GM19324 (cell line): ENCODE measurements at regions not wholly inside any gene's neighbourhood (a gene's known extent, or its start where the extent isn't known, plus 50 kb on each side); places are given as distances from the start of the nearest gene placed in this dataset.

Source experiments
- ATAC-seq: cut with Tn5 transposase; IDR thresholded peaks from one replicate; pipeline ENCODE4 v1.9.1; 2021; ENCODE audit warnings: mild to moderate bottlenecking, moderate library complexity; ENCODE audit not compliant: unreplicated experiment, low FRiP score

- ATAC-seq, result no peak
Measured at GRCh38 chr18:40624959-40625358, 1330.1 kb upstream of the PIK3C3 start.

- ATAC-seq, result no peak
Measured at GRCh38 chr18:40613721-40614120, 1341.3 kb upstream of the PIK3C3 start.

- ATAC-seq, result no peak
Measured at GRCh38 chr18:40612356-40612755, 1342.7 kb upstream of the PIK3C3 start.

GRCh38 chr18:40608226-40608625 is 1346.8 kb upstream of the PIK3C3 start:
- no peak for ATAC-seq

GRCh38 chr18:40607542-40608148 is 1347.4 kb upstream of the PIK3C3 start:
- no peak for ATAC-seq

GRCh38 chr18:40606996-40607395 is 1348.0 kb upstream of the PIK3C3 start:
- ATAC-seq, result no peak

GRCh38 chr18:40583671-40584070 is 1371.4 kb upstream of the PIK3C3 start:
- ATAC-seq, result no peak

- no peak for ATAC-seq
Measured at GRCh38 chr18:40582105-40582504, 1372.9 kb upstream of the PIK3C3 start.

GRCh38 chr18:40577981-40578365 is 1377.1 kb upstream of the PIK3C3 start:
- no peak for ATAC-seq

- ATAC-seq, result no peak
Measured at GRCh38 chr18:40577239-40577980, 1377.6 kb upstream of the PIK3C3 start.

- ATAC-seq, result no peak
Measured at GRCh38 chr18:40576507-40577115, 1378.4 kb upstream of the PIK3C3 start.

- ATAC-seq, result no peak
Measured at GRCh38 chr18:40570615-40571014, 1384.4 kb upstream of the PIK3C3 start.

GRCh38 chr18:40569605-40570004 is 1385.4 kb upstream of the PIK3C3 start:
- ATAC-seq, result no peak

GRCh38 chr18:40566510-40566844 is 1388.6 kb upstream of the PIK3C3 start:
- no peak for ATAC-seq

- ATAC-seq, result no peak
Measured at GRCh38 chr18:40565805-40566509, 1389.1 kb upstream of the PIK3C3 start.

- no peak for ATAC-seq
Measured at GRCh38 chr18:40559556-40559955, 1395.5 kb upstream of the PIK3C3 start.

GRCh38 chr18:40558706-40559392 is 1396.2 kb upstream of the PIK3C3 start:
- ATAC-seq, result no peak

- no peak for ATAC-seq
Measured at GRCh38 chr18:40555914-40556313, 1399.1 kb upstream of the PIK3C3 start.

- ATAC-seq, result no peak
Measured at GRCh38 chr18:40553029-40553428, 1402.0 kb upstream of the PIK3C3 start.

- no peak for ATAC-seq
Measured at GRCh38 chr18:40546875-40547274, 1408.2 kb upstream of the PIK3C3 start.

- no peak for ATAC-seq
Measured at GRCh38 chr18:40534723-40535122, 1420.3 kb upstream of the PIK3C3 start.
